Middle frontal gyrus (tissue), 1 donor: ENCODE measurements at regions not wholly inside any gene's neighbourhood (a gene's known extent, or its start where the extent isn't known, plus 50 kb on each side); places are given as distances from the start of the nearest gene placed in this dataset.

Experiments
- DNase-seq: peaks from one replicate; pipeline ENCODE4 v3.0.0-alpha.2; 2015; ENCODE audit warnings: low spot score; ENCODE audit errors: extremely low spot score

DNA sequence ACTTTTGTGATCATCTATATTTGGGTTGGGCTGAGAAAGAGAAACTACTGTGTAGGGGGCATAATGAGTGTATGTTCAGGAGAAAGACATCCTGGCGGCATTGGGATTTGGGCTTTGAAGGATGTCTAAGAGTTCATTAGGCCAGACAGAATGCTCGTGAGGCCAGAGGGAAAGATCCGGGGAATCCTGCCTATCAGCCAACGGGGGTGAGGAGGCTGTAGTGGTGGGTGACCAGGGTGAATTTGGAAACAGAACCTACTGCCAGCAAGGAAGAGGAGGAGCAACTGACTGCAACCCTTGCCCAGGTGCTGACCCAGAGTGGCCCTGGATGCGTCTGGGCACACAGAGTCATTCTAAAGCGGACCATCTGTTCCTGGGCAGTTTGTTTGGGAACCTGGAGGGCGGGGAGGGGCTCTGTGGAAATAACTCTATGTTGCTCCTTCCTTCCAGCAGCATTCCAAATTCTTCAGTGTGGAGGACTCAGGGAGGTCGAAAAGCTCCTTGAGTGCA lies 56.9 kb upstream of the ECE1 start:
- no peak for DNase-seq

DNA sequence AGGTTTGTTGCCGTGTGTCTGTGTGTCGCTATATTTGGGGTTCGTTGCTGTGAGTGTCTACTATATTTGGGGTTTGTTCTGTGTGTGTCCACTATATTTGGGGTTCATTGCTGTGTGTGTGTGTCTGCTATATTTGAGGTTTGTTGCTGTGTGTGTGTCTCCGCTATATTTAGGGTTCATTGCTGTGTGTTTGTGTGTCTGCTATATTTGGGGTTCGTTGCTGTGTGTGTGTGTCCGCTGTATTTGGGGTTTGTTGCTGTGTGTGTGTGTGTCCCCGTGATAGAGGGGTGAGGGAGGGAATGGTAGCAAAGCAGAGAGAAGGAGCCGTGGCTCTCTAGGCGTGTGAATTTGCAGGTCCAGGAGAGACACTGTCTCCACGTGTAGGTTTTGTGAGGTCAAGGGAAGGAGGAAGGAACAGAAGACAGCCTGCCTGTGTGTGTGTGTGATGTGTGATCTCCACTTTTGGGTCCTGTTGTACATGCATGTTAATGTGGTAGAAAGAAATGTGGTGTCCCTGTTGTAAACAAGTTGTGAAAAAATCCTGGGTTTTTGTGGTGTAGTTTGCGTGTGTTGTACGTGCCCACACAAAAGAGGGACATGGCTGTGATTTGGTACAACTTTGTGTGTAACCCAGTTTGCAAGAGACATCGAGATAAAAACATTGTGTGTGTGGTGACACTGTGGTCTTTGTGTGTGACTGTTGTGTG lies 56.3 kb upstream of the ECE1 start:
- DNase-seq: no peak

DNA sequence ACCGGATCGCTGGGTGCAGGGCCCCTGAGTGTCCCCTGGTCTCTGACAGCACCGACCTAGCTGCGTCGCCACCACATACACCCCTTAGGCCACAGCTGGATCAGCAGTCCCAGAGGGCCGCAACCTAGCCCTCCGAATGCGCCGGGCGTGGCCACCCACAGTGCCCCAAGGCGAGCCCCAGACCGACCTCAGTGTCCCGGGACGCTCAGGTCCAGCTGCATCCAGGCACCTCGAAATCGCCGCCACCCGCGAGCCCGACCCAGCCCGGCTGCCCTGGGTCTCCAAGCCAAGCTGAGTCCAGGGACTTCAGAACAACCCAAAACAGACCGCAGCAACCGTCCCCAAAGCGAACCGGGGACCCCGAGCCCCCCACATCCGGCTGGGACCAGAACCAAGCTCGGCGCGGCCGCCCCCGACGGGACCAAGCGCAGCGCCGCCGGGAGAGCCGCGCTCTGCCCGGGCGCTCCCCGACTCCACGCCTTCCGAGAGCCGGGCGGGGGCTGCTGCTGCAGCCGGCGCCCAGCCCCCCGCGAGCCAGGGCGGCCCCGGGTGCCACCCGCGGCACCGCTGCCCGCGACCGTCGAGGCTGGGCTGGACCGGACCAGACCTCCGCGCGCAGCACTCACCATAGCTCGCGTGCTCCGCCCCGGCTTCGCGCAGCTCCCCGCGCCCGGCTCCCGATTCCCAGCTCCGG lies 54.6 kb upstream of the ECE1 start:
- DNase-seq: no peak

DNA sequence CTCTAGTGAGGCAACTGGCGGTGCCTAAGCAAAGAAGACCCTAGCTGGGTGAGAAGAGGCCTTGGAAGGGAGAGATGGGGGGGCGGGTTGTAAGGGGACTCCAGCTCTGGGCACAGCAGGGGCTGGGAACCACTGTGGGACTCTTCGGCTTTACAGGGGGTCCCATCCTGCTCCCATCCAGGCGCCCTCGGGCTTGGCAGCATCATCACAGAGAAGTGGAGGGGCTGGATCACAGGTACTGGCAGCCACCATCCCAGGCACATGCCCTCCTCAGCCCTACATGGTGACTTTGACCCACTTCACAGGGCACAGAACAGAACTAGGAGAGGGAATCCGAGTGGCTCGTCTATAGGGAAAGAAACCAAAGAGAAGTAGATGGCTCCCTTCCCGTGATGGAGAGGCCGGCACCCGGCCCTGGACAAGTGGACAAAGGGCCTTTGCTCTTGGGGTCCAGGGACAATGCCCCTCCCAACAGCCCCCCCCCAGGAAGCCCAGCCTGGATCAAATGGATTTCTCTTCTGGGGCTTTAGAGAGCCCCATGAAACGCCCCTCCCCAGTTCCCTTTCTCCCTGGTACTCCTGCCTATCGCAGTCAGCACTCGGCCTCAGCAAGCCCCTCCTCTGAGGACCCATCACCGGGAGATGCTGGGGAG lies 54.0 kb upstream of the ECE1 start:
- DNase-seq: no peak

DNA sequence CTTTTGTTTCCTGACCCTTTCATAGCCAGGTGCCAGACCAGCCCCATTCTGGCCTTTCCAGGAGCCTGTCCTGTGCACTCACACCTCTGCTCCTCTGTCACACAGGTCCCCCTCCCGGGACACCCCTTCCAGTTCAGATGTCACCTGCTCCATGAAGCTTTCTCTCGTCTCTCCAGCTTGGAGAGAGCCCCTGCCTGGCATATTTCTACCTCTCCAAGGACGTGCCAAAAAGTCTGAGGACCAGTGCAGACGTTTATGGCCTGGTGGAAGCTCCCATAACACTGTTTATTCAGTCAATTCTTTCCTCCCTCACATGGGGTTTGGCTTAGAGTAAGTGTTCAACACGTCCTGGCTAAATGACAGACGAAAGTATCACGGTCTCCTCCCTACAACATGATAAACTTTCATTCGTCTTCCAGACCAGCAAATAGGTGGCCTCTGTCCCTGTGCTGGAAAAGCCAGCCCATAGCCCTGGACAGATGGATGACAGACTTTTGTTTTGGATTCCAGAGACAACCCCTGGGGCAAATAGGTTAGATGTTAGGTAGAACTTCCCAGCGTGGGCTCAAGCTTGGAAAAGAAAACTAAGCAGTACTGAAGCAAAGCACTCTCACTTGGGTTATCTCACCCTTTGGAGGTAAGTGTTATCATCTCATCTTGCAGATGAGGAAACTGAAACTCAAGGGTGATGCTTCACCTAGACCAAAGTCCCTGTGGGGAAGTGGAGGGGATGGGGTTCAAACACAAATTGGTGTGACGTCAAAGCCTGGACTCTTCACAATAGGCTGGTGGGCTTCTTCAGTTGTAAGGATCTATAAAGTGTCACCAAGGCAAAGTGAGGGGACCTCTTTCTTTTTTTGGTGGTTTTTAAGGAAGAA lies 52.9 kb upstream of the ECE1 start:
- DNase-seq: no peak

DNA sequence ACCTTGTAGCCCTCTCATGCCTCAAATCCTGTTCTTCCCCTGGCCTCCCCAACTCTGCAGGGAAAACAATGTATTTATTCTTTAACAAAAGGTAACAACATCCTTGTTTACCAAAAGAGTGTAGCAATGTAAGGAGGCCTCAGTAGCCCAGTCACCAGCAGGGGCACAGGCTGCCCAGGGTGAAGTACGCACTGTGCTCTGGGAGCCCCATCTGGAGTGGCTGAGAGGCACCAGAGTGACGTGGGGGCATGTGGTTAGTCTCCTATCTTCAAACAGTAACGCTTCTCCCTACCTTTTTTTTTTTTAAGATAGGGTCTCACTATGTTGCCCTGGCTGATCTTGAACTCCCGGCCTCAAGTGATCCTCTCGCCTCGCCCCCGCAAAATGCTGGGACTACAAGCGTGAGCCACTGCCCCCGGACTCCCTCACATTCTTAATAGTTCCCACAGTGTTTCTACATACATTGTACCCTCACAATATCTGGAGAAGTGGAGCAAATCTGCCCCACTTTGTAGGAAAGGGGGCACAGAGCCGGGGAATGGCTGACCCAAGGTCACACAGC lies 51.3 kb upstream of the ECE1 start:
- no peak for DNase-seq

DNA sequence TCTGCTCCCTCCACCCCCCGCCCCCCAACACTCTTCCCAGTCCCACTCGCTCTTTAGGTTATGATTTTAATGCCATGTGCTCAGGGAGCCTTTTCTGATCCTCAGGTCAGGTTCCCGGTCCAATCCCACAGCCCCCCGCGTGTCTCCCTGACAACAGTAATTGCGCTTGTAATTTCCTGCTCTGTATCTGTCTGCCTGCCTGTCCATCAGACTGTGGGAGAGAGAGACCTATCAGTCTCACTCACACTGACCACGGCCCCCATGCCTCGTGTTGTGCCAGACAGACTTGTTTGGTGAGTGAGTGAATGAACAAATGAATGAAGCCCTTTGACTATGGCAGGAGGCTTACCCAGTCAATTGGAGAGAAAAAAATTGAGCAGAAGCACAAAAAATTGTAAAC lies 50.8 kb upstream of the ECE1 start:
- DNase-seq: no peak

DNA sequence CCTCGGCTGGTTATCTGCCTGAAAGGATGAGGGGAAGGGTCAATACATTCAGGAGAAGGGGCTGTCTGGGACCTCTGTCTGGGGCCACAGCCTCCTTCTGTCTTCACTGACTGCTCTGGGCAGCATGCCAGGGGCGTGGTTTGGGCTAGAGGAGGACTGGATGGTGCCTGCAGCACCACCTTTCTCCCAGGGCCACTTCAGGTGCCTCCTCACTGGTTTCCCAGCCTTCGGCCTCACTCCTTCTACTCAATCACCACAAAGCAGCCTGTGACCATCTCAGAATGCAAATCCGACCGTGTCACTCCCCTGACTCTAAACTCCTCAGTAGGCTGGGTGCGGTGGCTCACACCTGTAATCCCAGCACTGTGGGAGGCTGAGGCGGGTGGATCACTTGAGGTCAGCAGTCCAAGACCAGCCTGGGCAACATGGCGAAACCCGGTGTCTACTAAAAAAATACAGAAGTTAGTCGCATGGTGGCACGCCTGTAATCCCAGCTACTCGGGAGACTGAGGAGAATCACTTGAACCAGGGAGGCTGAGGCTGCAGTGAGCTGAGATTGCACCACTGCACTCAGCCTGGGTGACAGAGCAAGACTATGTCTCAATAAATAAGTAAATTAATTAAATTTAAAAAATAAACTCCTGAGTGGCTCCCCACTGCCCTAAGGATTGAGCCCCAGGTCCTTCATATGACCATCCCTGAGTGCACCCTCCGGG lies 50.1 kb upstream of the ECE1 start:
- DNase-seq: no peak
